Choroid plexus epithelial cell (primary cell): ENCODE measurements at regions not wholly inside any gene's neighbourhood (a gene's known extent, or its start where the extent isn't known, plus 50 kb on each side); places are given as distances from the start of the nearest gene placed in this dataset.
A peak's percentile ranks its signal among the peaks of the same experiment; 100 is the strongest.

Experiments used
- DNase-seq: peaks from one replicate; pipeline ENCODE4 v3.0.0-alpha.2; 2010; ENCODE audit warnings: low read depth
- H3K4me3 ChIP-seq: 2 replicates; pipeline ENCODE4 v1.5.1; 2011; ENCODE audit warnings: low read depth, mild to moderate bottlenecking, control low read depth, low read length, moderate library complexity
- TF ChIP-seq, protein P1 (sequence below): conservative IDR thresholded peaks from 2 replicates; pipeline ENCODE4 v1.5.1; 2011; ENCODE audit warnings: low read depth, mild to moderate bottlenecking, control low read depth, inconsistent platforms, low read length, moderate library complexity

DNA sequence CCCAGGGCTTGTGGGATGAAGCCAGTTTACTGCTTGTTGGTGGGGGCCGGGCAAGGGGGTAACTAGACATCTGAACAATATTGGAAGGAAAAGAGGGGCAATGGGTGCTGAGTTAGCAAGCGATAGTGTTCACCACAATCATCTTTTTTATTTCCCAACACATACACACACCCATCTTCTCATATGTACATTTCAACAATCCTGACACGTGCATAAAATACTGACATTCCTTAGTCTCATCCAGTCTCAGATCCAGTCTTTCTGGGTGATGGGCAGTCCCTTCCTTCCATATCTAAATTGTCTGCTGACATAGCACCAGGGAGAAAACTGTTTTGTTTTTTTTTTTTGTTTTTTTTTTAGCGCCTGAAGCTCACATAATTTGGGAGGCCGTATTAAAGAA lies 333.6 kb upstream of the TRPC7 start:
- TF ChIP-seq, protein P1, sequence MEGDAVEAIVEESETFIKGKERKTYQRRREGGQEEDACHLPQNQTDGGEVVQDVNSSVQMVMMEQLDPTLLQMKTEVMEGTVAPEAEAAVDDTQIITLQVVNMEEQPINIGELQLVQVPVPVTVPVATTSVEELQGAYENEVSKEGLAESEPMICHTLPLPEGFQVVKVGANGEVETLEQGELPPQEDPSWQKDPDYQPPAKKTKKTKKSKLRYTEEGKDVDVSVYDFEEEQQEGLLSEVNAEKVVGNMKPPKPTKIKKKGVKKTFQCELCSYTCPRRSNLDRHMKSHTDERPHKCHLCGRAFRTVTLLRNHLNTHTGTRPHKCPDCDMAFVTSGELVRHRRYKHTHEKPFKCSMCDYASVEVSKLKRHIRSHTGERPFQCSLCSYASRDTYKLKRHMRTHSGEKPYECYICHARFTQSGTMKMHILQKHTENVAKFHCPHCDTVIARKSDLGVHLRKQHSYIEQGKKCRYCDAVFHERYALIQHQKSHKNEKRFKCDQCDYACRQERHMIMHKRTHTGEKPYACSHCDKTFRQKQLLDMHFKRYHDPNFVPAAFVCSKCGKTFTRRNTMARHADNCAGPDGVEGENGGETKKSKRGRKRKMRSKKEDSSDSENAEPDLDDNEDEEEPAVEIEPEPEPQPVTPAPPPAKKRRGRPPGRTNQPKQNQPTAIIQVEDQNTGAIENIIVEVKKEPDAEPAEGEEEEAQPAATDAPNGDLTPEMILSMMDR: no peak
- DNase-seq: no peak

DNA sequence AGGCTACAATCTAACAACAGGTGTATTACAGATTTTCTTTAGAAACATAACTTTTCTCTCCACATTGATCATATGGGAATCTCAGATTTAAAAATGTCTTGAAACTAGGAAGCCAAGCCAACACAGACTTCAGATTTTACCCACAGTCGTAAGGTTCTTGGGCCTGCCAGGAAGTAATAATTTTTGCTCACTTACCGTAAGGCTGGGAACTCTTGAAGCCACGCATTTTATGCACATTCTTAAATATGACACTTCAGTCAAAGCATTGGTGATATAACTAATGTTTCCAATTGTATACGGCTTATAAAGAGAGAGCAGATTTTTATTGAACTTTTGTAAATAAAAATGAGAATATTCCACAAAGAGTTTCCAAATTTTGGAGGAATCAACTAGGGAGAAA lies 328.9 kb upstream of the TRPC7 start:
- TF ChIP-seq, protein P1: no peak
- no peak overlapping the region for H3K4me3 ChIP-seq
- no peak for DNase-seq

More for the DNA sequence above, 333.6 kb upstream of the TRPC7 start:
- H3K4me3 ChIP-seq: no peak overlapping the region

DNA sequence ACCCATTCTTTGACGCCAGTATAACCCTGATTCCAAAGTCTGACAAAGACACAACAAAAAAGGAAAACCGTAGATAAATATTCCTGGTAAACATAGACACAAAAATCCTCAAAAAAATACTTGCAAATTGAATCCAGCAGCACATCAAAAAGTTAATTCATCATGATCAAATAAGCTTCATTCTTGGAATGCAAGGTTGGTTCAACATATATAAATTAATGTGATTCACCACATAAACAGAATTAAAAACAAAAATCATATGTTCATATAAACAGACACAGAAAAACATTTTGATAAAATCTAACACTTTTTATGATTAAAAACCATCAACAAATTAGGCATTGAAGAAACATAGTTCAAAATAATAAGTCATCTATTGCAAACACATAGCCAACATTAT lies 324.2 kb upstream of the TRPC7 start:
- TF ChIP-seq, protein P1: no peak
- DNase-seq: no peak
- no peak overlapping the region for H3K4me3 ChIP-seq

DNA sequence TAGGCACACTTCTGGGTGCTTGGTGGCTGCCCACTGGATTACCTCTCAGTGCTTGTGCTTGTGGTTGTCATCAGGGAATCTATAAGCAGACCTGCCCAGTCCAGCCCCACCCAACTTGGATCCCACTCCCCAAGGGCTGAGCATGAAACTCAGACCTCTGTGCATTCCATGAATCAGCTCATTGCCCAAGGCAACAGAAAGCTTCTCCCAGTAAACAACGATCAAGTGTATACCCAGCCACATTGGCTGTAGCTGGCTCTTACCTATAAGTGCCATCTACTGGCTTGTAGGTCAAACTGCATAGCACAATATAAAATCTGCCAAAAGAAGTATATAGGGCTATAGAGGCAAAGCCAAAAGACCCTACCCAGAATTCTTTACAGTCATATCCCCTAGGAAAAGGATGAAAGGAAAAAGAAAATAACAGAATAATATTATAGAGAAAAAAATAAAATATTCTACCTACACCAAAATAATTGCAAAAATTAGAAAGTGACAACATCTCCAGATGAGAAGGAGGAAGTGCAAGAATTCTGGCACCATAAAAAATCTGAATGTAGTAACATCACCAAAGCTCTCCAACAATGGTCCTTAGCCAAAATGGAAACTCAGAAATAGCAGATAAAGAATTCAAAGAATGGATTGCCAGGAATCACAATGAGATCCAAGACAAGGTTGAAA lies 321.0 kb upstream of the TRPC7 start:
- H3K4me3 ChIP-seq: no peak overlapping the region
- DNase-seq: peak; percentile 80
- TF ChIP-seq, protein P1: peak; percentile 68

DNA sequence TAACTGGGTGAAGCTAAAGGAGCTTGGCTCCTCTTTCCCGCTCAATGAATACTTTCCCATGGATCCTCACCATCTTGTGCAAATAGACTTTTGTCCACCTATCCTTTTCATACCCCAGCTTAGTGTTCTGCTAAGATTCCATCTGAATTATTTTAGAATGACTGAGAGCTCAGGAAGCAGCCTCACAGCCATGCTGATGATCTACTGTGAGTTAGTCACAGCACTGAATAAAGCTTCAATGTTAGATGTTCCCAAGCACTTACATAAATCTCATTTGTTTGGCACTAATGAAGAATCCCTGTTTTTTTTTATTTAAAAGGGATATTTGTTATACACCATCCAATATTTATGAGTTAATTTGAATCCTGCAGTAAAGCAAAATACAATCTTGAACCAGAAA lies 317.6 kb upstream of the TRPC7 start:
- TF ChIP-seq, protein P1: no peak
- DNase-seq: no peak
- no peak overlapping the region for H3K4me3 ChIP-seq

DNA sequence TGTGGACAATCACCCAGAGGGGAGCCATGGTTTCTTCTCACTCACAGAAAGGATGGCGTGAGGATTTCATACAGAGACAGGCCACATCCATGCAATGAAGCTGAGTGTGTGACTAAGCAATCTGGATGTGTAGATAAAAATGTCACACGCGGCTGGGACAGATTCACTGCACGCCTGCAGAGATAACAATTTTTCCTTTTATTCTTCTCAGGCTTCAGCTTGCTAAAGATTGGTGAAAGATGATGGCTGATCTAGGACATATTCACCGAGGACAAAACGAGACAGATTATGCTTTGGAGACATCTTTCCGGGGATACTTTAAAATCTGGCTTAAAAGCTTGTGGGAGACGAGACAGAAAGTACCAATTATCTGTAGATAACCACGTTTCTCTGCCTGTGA lies 313.9 kb upstream of the TRPC7 start:
- TF ChIP-seq, protein P1: no peak
- H3K4me3 ChIP-seq: no peak overlapping the region
- no peak for DNase-seq

DNA sequence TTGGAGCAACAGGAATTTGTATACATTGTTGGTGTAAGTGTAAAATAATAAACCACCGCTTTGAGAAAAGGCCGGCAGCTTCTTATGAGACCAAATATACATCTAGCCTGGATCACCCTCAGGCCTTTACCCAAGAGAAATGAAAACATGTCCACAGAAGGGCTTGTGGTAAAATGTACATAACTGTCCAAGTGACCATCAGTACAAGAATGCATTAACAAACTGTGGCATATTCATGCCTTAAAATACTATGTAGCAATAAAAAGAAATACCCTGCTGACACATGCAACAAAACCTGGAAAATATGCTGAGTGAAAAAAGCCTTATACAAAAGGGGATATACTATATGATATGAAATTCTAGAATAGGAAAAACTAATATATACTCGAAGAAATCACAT lies 311.9 kb upstream of the TRPC7 start:
- TF ChIP-seq, protein P1: no peak
- no peak overlapping the region for H3K4me3 ChIP-seq
- DNase-seq: peak; percentile 59
